Embryonic facial prominence (tissue), 1 donor: ENCODE measurements at regions not wholly inside any gene's neighbourhood (a gene's known extent, or its start where the extent isn't known, plus 50 kb on each side); places are given as distances from the start of the nearest gene placed in this dataset.

Source experiments
- DNase-seq: peaks from one replicate; pipeline ENCODE4 v3.0.0-alpha.2; 2016; ENCODE audit errors: extremely low spot score

- DNase-seq, result no peak
Observed at GRCh38 chr2:47315475-47315874, 53.6 kb upstream of the EPCAM start.

- no peak for DNase-seq
Observed at GRCh38 chr2:47313728-47314127, 55.4 kb upstream of the EPCAM start.

GRCh38 chr2:47313141-47313691, 55.9 kb upstream of the EPCAM start:
- DNase-seq, result no peak

- DNase-seq, result no peak
Observed at GRCh38 chr2:47312491-47312850, 56.6 kb upstream of the EPCAM start.

- no peak for DNase-seq
Observed at GRCh38 chr2:47311764-47312490, 57.2 kb upstream of the EPCAM start.

GRCh38 chr2:47310801-47311560, 58.1 kb upstream of the EPCAM start:
- DNase-seq, result no peak

GRCh38 chr2:47309952-47310800, 58.9 kb upstream of the EPCAM start:
- no peak for DNase-seq

- no peak for DNase-seq
Observed at GRCh38 chr2:47309472-47309951, 59.6 kb upstream of the EPCAM start.

GRCh38 chr2:47307066-47307465, 62.0 kb upstream of the EPCAM start:
- no peak for DNase-seq

- DNase-seq, result no peak
Observed at GRCh38 chr2:47304654-47305053, 64.5 kb upstream of the EPCAM start.

- no peak for DNase-seq
Observed at GRCh38 chr2:47303341-47304148, 65.6 kb upstream of the EPCAM start.

GRCh38 chr2:47302308-47302707, 66.8 kb upstream of the EPCAM start:
- no peak for DNase-seq

- DNase-seq, result no peak
Observed at GRCh38 chr2:47301731-47302130, 67.4 kb upstream of the EPCAM start.

GRCh38 chr2:47301277-47301618, 67.9 kb upstream of the EPCAM start:
- DNase-seq, result no peak

- DNase-seq, result no peak
Observed at GRCh38 chr2:47300609-47301276, 68.4 kb upstream of the EPCAM start.

- no peak for DNase-seq
Observed at GRCh38 chr2:47300081-47300480, 69.0 kb upstream of the EPCAM start.

GRCh38 chr2:47299555-47299954, 69.6 kb upstream of the EPCAM start:
- DNase-seq, result no peak

- no peak for DNase-seq
Observed at GRCh38 chr2:47298771-47299170, 70.3 kb upstream of the EPCAM start.

- no peak for DNase-seq
Observed at GRCh38 chr2:47297767-47298425, 71.2 kb upstream of the EPCAM start.

GRCh38 chr2:47295981-47296635, 73.0 kb upstream of the EPCAM start:
- DNase-seq, result no peak
